Stimulated activated CD4-positive, alpha-beta T cell treated with anti-CD3 and anti-CD28 coated beads, Interleukin-1b, Interleukin-23, amount 100 ng/mL, for 48 hours (primary cell): ENCODE measurements at regions not wholly inside any gene's neighbourhood (a gene's known extent, or its start where the extent isn't known, plus 50 kb on each side); places are given as distances from the start of the nearest gene placed in this dataset.

Experiments
- DNase-seq: peaks from one replicate; pipeline ENCODE4 v3.0.0-alpha.2; 2020

DNA sequence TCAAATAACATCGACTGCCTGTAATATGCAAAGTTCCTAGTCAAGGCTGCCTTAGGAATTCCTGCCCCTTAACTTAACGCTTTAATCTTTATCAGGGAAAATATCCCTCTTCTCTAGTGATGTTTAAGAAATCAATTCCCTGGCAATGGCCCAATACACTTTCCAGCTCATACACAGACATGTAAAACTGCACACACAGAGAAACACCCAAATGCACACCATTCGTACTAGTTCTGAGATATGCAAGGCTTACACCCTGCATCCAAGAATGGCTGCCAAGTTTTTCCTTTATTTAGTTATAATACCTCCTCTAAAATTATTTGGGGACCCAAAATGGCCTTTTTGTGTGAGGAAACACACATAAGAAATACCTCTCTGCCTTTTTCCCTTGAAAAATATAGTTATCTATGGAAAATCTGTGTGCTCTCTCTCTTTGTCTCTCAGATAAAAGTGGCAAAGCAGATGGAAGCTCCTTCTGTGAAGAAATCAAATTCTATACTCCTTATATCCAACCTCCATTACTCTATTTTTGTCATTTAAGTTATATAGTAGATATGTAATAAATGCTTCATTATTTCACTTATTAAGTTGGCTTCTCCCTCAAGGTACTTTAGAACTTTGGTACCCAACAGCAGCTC is 120.0 kb upstream of the MDM1 start:
- no peak for DNase-seq

DNA sequence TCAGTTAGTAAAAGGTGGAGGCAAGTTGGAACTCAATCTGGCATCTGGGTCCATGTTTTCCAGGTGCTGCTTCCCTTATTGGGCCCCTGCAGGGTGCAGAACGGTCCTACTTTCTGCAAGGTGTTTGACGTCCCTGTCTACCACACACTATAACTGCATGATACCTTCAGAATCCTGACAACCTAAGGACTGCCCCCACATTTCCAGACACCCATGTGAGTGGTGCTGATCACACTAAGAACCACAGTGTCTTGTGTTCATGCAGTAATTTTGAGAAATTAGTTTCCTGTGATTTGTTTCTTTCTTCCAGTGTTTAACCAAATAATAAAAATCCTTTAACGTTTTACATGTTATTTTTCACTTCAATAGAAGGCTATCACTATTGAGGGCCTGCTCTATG is 121.1 kb upstream of the MDM1 start:
- DNase-seq: no peak

DNA sequence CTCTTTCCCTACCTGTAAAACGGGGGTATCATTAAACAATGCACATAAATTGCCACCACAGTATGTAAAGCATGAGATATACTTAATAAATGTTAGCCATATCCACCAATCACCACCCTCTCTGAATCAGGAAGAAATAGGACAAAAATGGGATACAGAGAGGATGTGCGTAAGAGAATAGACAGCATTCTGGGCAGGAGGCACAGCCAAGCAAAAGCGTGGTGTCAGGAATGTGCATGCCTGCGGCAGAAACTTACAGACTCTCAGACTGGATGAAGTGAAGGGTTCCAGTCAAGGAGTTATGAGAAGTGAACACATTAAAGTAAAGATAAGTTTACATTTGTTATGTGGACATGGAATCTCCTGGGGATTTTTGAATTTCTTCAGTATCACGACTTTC is 121.7 kb upstream of the MDM1 start:
- no peak for DNase-seq

DNA sequence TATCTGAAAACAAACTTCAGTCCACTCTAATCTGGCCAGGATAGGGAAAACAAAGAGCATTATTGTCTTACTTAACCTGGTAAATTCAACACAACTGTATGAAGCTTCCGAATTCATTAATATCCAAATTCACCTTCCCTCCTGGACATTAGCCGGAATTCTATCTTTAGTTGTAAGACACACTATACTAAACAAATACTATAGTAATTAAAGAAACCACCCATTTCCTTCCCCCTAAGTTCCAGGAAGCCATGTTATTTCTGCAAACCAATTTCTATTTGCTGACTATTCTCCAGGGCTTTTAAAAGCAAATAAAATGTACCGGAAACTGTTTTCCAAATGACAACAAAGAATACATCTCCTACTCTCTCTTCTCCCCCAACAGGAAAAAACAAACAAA is 122.7 kb upstream of the MDM1 start:
- no peak for DNase-seq

DNA sequence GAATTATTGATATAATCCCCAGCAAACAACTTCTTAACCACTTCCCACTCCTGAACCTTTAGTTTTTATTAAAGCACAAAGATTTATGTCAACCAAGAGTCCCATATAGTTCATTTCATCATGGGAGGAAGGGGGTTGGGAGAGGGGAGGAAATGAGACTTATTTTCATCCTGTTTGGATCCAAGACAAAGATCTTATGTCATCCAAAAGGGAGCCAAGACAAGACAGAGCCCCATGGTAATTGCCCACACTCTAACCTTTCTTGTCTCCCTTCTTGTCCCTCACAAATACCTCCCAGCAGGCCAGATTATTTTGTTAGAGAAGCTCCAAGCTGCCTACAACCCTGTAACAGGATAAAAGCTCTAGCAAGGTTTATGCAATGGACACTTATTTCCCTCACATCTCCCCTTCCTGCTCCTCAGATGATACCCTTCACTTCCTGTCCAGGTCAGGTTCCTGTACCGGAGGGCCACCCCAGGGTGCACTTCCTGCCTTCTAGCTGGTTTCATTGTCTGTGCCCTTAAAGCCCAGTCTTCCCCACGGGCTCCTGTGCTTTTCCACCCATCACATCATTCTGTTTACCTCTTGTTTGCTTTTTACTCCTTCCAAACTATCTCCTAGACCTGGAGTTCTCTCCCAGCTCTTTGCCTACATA is 123.7 kb upstream of the MDM1 start:
- DNase-seq: no peak

DNA sequence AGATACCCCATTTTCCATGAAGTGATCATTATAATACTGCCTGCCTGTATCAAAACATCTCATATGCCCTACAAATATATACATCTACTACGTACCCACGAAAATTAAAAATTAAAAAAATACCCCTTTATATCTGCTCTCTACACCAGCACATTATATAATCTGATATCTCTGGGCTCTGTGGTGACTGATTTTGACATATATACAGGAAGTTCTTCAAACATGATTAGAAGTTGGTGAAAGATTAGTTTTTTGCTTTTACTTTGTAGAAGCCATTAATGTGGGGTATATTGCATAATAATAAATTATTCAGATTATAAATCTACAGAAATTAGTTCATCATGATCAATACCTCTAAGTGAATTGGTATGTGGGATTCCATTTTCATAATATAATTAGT is 126.7 kb upstream of the MDM1 start:
- DNase-seq: no peak

DNA sequence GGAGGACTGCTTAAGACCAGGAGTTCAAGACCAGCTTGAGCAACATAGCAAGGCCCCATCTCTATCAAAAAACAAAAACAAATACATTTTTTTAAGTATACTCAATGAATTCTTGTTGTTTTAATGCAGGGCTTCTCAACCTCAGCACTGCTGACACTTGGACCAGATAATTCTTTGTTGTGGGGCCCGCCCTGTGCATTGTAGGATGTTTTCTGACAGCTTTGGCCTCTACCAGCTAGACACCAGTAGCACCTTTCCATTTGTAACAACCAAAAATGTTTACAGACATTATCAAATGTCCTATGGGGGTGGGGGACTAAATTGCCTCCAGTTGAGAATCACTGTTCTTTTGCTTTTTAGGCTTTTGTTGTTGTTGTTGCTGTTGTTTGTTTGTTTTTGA is 128.1 kb upstream of the MDM1 start:
- DNase-seq: no peak

DNA sequence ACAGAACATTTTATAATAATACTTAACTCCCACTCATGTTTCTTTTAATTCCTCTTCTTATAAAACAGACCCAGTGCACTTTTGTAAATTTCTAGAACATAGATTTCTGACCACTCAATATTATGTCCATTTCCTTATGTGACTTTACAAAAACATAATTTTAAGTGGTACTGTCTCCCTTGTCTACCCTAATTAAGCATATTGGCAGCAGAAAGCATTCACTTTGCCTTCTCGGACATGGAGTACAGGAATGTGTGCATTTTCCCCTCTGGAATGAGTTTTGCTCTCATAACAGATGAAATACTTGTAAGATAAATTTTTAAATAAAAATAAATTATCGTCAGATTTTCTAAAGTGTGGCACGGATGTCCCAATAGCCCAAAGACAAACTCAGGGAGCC is 129.5 kb upstream of the MDM1 start:
- DNase-seq: no peak

DNA sequence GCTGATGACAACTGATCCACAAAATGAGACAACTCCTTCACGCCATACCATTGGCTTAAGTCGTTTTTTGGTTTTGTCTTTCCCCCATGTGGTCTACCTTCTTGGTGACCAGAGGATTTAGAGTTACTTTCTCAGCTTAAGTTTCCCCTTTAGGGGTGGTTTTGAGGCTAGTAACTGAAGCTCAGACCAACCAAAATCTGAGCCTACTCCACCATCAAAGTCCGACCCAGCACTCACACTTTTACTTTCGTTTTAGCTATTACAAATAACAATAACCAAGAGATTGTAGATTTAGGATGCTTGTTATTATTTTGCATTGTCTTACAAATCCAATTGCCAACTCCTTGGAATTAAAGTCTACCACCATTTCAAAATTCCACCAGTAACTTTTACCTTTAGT is 130.6 kb upstream of the MDM1 start:
- DNase-seq: no peak

DNA sequence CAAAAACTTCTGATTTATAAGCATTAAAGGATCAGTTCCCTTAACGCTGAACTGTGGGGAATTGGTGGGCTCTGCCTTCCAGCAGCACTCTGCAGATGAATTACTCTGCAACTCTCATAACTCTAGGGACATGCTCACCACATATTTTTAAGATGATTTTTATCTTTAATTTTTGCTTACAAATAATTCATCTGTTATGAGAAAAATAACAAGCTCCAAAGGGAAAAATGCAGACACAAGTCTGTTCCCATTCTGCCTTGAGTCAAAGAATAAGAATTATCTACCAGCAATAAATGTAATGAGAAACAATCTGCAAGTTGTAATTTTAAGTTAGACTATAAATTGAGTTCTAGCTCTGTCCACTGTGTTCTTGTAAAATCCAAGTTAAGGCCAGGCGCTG is 133.1 kb upstream of the MDM1 start:
- no peak for DNase-seq

DNA sequence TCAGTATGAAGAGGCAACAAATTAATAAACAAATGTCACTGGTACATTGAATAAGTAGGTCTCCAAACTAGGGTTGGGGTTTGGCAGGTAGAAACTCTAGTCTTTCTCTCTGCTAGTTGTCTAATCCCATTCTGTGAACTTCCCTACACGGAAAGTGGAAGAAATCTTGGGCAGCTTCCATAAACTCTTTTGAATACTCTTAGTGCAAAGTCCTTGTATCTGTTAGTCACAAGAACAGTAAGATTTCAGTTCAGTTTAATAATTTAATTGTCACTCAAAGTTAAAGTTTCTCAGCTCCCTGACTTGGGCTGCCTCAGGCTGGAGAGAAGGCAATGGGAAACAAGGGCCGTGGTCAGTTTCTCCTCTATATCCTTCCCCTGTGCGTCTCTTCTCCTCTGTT is 135.4 kb upstream of the MDM1 start:
- DNase-seq: no peak

DNA sequence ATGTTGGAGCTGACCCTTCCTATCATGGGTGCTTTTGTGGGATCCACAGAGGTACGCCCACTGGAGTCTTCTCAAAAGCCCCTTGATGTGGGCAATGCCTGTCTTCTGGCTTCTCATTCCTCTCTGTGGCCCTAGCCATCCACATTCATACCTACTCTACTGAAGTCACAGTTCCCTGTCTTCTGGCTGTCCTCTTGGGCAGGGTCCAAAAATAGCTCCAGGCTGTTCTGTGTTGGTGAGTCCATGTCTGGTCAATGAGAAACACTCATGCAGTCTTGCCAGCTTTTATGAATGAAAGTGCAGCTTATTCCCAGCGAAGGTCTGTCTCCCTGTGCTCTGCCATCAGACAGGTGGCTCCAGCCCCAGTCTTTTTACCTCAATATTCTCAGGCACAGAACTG is 135.9 kb upstream of the MDM1 start:
- no peak for DNase-seq

DNA sequence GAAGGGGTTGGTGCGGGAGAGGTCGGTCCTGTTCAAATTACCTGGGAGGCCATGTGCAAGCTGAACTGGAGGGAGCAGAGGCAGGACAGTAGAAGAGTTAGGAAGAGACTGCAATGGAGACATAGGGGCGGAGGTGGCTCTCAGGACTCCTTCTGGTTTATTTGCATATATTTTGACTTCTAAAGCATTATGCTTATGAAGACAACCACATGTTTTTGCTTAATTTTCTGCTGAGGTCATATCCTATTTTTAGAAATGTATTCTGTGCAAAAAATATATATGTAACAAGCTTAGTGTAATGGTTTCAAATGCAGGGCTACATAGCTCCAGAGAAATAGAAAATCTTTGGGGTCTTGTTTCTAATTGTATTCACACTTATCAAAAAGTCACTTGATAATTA is 137.0 kb upstream of the MDM1 start:
- no peak for DNase-seq

DNA sequence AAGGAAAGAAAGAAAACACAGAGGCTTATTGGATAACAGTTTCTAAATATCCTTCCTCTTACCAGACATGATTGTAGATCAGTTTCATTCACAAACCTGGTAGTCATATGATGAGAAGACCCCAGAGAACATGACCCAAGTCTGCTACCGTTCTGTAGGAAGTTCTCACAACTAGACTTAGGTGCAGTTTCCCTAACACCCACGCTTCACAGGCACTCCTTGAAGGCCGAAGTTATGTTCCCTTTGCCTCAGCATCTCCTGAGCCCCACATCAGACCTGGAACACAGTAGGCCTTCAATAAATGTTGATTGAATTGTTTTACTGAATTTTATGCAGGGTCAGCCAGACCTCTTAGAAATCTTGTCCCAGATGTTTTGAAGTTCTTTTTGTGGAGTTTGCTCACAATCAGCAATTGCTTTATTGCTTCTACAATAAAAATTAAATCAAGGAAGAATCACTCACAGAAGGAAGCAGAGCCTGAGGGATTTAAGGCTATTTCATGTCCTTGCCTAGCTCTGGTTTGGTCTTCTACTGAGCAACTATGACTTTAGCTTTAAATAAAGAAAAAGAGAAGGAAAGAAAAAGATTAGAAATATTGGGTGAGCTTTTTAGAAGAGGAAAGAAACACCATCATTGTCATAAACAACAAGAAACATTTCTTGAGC is 138.6 kb upstream of the MDM1 start:
- DNase-seq: no peak

DNA sequence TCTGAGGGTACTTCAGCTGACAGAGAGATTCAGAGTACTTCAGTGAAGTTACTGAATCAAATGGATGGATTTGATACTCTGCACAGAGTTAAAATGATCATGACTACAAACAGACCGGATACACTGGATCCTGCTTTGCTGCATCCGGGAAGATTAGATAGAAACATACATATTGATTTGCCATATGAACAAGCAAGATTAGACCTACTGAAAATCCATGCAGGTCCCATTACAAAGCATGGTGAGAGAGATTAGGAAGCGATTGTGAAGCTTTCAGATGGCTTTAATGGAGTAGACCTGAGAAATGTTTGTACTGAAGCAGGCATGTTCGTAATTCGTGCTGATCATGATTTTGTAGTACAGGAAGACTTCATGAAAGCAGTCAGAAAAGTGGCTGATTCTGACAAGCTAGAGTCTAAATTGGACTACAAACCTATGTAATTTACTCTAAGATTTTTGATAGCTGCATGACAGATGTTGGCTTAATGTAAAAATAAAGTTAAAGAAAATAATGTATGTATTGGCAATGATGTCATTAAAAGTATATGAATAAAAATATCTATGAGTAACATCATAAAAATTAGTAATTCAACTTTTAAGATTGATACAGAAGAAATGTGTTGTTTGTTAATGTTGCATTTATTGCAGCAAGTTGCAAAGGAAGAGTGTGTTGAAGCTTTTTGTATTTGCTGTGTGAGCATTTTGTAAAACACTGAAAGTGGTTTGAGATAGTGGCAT is 136.1 kb upstream of the RAP1B start:
- DNase-seq: no peak

DNA sequence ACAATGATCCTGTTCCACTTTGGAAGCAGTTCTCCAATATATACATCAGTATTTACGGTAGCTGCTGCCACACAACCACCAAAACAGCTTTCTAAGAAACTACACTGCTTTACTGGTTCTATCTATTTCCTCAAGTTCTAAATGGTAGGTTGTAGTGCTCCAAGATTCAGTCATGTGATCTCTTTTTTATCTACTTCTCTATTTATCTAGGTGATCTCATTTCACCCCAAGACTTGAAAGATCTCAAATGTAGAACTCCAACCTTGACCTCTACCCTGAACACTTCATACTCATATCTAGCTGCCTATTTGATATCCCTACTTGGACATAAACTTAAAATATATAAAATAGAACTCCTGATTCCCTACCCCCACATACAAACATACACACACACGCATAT is 133.9 kb upstream of the RAP1B start:
- DNase-seq: no peak

DNA sequence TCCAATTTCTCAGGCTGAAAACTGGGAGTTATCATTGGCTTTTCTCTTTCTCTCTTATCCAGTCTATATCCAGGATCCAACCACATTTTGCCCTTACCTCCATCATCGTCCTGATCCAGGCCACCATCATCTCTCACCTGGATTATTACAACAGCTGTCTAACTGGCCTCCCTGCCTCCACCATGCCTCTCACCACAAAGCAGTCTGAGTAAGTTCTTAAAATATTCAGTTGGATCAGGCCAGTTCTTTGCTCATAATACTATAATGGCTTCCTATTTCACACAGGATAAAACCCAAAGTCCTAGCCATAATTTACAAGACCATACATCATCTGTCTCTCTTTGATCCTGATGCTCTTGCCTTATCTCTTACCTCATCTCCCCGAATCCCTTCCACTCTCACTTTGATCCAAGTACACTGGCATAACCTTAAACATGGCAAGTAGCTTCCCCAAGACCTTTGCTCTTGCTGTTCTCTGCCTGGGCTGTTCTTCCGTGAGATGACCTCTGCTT is 133.4 kb upstream of the RAP1B start:
- no peak for DNase-seq

DNA sequence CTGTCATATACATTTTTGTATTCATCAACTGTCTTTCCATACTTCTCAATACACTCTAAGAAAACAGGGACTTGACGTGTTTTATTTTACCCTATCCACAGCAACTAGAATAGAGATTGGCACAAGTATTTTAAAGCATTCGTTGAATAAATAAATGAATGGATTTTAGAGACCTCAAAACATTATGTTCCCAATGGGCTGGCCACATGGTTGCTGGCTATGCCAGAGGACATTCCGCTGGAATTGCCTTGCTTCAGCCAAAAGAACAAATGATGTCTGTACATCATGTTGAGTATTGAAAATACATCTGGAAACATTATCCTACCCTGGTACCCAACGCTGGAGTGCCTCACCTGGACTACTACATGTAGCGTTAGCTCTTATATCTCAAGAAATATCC is 132.8 kb upstream of the RAP1B start:
- no peak for DNase-seq

DNA sequence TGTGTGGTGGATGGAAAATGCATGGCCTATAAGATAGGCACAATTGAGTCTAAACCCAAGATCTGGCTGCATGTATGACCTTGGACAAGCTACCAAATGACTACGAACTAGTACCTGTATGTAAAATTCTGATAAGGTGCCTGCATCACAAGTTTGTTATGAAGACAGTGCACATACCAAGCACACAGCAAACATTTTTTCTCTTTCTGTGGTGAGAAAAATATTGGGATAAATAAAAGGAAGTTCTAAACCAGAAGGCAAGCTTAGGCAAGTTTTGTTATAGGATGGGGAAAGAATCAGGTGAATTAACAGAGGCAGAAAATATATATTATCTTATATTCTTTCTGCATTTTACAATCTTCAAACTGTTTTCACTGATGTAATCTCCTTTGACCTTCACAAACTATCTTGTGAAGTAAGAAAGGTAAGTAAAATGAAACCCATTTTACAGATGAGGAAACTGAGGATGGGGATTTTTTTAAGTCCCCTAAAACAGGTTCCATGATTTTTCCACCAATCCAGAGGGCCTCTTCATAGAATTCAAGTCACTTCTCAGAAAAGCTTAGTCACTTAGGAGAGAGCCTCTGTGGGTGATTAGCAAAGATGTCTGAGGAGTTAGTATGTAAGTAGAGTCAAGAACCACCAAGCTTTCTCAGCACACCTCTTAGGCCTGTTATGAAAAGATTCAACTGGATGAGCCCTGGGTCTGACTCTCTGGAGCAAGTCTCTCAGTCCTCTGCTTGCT is 132.0 kb upstream of the RAP1B start:
- DNase-seq: no peak

DNA sequence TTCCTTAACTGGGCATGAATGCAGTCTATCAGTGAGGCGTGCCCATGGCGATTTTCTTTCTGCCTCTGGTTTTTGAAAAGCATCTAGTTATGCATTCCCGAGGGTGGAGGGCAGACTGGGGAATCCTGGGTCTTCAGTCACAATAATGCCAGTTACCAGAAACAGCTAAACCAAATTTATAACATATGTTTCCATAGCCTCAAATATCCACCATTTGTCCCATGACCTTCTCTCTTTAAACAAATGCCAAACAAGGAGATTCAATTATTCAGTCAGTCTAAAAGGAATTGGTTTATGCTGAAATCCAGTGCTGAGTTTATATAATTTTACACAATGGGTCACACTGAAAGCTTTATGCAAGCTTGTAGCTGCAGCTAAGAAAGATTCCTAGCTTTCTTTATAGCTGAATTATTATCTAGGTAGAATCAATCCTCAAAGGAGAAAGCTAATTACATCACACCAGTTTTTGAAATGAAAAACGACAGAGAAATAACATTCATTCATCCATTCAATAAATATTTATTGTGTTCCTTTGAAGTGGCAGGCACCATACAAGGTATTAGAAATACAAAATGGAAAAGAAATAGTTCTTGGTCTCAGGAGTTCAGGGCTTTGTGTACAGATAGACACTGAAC is 131.3 kb upstream of the RAP1B start:
- no peak for DNase-seq

DNA sequence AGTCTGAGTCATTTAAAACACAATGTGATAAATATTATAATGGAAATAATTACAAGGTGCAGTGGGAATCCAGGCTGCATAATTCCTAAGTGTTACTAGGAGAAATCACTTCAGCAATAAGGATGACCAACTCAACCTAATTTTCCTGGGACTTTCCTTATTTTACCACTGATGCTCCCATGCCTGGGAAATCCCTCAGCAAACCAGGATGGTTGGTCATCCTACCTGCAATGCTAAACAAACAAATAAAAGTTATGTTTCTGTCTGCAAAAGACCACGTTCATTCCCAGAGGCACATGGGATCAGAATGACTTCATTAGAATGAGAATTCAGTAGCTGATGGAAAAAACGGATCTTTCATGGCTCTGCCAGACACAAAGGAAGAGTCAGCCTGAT is 130.8 kb upstream of the RAP1B start:
- no peak for DNase-seq

DNA sequence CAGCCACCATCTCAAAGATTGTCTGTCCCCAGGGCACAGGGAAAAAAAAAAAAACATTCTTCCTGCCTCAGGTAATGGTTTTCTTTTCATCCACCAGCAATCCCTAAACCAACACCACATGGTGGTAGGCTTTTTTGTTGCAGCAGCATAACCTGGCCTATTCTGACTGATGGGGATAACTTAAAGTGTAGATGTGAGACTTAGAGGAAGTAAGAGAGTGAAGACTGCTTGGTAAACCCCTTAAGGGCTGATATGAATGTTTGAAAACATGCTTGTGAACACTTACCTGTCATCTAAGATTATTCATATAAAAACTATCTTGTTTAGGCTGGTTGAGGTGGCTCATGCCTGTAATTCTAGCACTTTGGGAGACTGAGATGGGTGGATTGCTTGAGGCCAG is 130.2 kb upstream of the RAP1B start:
- peak; percentile 10 for DNase-seq
